ENCODE measurements at regions not wholly inside any gene's neighbourhood (a gene's known extent, or its start where the extent isn't known, plus 50 kb on each side); places are given as distances from the start of the nearest gene placed in this dataset.

- TF ChIP-seq CTCF (IDR thresholded peaks at IDR 0.05; ENCODE audit: insufficient read depth, low read length, missing control alignments): no peak
- ChIA-PET CTCF (no interaction called here), POLR2A (no interaction called here)
- H3K4me3 ChIP-seq (ENCODE audit: low read depth, low read length): no peak overlapping the region
- no peak for DNase-seq (ENCODE audit: low read depth, low spot score)
Observed at GRCh38 chr2:8514796-8515758, 166.8 kb upstream of the ID2 start.

DNA sequence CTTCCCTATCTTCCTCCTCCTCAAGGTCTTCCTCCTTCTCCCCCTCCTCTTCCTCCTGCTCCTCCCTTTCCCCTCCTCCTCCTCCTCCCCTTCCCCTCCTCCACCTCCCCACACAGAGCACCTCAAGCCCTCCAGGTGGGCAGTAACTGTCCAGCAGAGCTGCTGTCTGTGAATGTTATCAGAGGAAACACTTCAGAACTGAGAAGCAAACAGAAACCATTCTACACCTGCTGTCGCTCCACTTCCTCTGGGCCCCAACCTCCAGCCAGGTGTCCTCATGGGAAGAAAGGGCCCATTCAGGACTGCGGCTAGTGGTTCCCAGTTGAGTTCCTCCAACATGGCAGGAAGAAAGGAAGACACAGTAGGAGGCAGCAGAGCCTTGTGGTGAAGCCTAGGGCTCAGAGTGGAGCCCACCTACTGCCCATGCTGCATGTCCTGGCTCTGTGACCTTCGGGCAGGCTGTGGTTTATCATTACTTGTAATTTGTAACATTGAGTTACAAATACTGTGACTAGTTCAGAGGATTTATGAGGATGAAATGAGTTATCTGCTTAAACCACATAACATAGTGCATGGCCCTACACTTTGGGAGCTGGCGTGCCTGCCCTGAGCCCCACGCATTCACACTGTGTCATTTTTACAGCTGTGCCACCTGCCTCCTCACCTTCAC lies 165.9 kb upstream of the ID2 start:
- DNase-seq (ENCODE audit: low read depth, low spot score): no peak
- no peak overlapping the region for H3K4me3 ChIP-seq (ENCODE audit: low read depth, low read length)

GRCh38 chr2:8517850-8518498 lies 163.9 kb upstream of the ID2 start:
- no peak overlapping the region for H3K4me3 ChIP-seq (ENCODE audit: low read depth, low read length)
- ChIA-PET POLR2A (no interaction called here), CTCF (no interaction called here)
- TF ChIP-seq CTCF (IDR thresholded peaks at IDR 0.05; ENCODE audit: insufficient read depth, low read length, missing control alignments): no peak
- no peak for DNase-seq (ENCODE audit: low read depth, low spot score)

More for the DNA sequence above, 165.9 kb upstream of the ID2 start:
- ChIA-PET POLR2A (no interaction called here), CTCF (no interaction called here)
- TF ChIP-seq CTCF (IDR thresholded peaks at IDR 0.05; ENCODE audit: insufficient read depth, low read length, missing control alignments): no peak

- no peak for TF ChIP-seq CTCF (IDR thresholded peaks at IDR 0.05; ENCODE audit: insufficient read depth, low read length, missing control alignments)
- H3K4me3 ChIP-seq (ENCODE audit: low read depth, low read length): no peak overlapping the region
- POLR2A ChIA-PET: no interaction called here
- CTCF ChIA-PET: interaction anchor here (0.6 kb wide), 1 partner anchor 182 kb away, joined by 3 read pairs; no protein-coding TSS in a partner anchor
- DNase-seq (ENCODE audit: low read depth, low spot score): no peak
Observed at GRCh38 chr2:8518979-8519668, 162.7 kb upstream of the ID2 start.

DNA sequence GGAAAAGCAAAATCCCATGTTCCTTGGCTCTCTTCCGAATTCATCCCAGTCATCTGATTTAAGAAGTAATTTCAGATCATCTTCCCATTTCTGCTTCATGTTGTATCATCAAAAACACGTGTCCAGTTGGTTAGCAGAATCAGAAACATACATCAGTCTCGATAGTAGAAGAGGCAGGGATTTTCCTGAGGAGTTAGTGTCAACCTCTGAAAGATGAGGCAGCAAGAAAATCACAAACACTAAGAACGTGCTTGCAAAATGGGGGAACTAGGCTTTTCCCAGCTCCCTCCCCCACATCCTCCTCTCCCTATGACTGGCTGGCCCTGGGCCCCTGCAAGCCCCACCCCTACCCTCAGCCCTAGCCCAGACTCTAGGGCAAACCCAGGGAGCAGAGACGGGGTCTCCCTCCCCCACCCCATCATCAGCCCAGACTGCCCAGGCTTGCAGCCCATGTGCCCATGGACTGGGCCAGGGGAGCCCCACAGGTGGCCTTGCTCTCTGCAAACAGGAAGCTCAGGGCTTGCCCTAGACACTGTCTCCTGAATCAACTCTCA lies 161.0 kb upstream of the ID2 start:
- no peak overlapping the region for H3K4me3 ChIP-seq (ENCODE audit: low read depth, low read length)
- DNase-seq (ENCODE audit: low read depth, low spot score): no peak
- no peak for TF ChIP-seq CTCF (IDR thresholded peaks at IDR 0.05; ENCODE audit: insufficient read depth, low read length, missing control alignments)
- CTCF ChIA-PET: interaction anchor here (0.6 kb wide), 1 partner anchor 66 kb away, joined by 3 read pairs; no protein-coding TSS in a partner anchor
- POLR2A ChIA-PET: no interaction called here
